CD4-positive, alpha-beta T cell treated with Interleukin-17A for 4 hours (primary cell): ENCODE measurements at regions not wholly inside any gene's neighbourhood (a gene's known extent, or its start where the extent isn't known, plus 50 kb on each side); places are given as distances from the start of the nearest gene placed in this dataset.
"Not testable (repeated sequence)": the region's sequence is repeated elsewhere in the genome, so short reads cannot be mapped to it uniquely, and the experiment has no call there.

Source experiments
- DNase-seq: peaks from one replicate; pipeline ENCODE4 v3.0.0-alpha.2; 2020; ENCODE audit warnings: mixed read lengths

DNA sequence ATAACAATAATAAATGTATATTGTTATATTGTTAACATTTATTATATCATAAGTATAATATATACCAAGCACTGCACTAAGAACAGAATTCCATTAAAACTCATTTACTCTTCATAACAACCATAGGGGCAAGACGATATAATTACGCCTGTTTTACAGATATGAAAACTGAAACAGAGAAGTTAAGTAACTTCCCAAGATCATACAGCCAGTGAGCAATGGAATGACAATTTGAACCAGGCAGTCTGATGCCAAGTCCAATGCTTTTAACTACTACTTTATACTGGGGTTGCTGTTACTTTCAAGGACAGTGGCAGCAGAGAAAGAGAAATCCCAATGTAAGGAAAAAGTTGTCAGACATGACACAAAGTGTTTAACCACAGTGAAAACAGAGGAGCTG lies 338.8 kb upstream of the ID2 start:
- no peak for DNase-seq

DNA sequence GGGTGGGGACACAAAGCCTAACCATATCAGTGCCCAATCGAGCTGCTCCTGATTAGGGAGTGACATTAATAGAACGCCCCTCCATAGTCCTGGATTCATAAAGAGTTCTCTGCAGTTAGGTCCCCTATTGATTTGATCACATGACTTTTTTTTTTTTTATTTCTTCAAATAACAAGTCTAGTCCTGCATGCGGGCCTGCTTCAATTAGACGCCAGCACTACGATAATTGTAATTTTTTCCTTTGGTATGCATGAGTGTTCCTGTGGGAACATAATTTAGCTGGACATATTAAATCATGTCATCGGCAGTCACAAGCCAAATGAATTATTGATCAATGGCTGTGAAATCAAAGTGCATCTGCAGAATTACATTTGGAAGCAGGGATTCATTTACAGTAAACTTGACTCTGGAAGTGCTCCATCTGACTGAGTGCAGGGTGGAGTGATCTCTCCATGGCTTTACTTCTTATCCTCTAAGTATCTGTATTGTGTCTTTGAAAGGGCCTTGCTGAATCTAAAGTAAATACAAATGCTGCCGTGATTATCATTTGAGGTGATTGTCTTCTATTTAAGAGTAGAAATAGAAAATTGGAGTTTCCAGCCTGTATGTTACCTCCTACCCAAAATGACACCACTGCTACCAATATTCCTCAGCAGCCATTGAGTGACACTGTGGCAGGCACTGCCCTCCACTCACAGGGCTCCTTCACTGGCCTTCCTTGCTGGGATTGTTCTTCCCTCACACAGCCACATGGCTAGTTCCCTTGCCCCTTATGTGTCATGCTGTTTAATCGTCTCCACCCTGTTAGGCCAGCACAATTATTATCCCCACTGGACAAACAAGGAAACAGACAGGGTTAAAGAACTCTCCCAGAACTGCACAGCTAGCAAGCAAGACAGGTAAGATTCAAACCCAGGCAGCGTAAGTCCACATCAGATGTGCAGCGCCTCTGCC lies 337.4 kb upstream of the ID2 start:
- DNase-seq, result no peak

DNA sequence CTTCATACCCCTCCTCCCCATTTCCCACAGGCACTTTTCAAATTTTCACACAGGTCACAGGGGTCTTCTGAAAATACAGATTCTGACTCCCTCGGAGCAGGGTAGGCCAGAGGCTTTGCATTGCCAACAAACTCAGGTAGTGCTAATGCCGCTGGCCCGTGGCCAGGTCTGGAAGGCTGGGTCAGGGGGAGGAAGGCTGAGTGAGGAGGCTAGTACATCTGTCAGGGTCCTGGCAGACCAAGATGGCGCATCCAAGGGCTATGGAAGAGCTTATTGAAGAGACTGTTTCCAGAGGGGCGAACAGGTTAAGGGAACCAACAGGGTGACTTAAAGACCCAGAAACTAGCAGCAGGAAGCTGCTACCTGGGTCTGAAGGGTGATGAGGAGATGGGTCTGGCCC lies 336.7 kb upstream of the ID2 start:
- no peak for DNase-seq

DNA sequence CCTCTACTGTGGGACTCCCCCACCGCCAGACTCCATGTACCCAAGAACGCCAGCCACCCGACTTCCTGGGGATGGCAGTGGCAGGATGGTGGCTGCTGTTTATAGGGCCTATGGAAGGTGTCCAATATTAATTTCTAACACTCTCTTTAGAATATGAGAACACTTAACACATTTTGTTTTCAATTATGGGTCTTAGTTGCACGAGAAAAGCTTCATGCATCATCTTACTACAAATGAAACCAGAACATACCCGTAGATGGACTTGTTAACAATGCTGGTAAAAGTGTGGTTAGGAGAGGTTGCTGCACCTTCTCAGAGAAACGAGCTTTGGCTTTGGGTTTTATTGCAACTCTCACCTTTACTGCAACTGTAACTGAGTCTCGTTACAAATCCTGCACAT lies 335.6 kb upstream of the ID2 start:
- DNase-seq, result no peak

DNA sequence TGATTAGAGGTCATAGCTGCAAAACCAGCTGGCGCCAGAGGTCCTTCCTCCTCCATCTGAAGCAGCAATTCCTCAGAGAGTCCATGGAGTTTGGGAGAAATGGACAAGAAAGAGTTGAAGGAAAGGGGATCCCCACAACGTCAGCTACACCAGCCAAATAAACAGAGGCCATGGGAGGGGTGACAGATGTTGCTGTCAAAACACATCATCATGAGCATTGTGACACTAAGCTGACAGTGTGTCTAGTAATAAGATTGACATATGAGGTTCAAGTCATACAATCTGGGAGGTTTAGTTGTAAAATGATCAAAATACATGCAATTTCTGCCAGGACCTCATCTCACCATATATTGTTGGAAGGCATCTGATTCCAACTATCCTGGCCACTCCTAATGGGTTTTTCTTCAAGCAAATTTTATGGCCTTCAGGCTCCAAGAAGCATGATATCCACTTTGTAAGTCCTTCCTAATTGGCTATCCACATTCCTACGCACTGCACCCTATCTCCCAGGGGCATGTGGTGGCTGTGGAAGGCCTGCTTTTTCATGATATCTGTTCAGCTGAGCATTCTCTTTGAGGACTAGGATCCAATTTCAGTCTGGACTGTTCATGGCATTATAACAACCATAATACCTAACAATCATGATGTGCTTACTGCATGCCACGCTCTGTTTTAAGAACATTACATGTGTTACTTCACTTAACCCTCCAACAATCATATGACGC lies 335.0 kb upstream of the ID2 start:
- no peak for DNase-seq

DNA sequence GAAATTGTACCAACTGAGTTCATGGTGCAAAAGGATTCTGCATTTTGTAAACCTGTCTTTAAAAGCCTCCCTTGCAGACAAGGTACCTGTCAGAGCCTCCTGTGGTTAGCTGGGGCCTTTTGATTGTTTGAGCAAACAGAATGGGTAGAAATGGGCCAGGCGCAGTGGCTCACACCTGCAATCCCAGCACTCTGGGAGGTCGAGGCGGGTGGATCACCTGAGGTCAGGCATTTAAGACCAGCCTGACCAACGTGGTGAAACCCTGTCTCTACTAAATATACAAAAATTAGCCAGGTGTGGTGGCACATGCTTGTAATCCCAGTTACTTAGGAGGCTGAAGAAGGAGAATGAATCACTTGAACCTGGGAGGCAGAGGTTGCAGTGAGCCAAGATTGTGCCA lies 332.9 kb upstream of the ID2 start:
- DNase-seq, result not testable (repeated sequence)

DNA sequence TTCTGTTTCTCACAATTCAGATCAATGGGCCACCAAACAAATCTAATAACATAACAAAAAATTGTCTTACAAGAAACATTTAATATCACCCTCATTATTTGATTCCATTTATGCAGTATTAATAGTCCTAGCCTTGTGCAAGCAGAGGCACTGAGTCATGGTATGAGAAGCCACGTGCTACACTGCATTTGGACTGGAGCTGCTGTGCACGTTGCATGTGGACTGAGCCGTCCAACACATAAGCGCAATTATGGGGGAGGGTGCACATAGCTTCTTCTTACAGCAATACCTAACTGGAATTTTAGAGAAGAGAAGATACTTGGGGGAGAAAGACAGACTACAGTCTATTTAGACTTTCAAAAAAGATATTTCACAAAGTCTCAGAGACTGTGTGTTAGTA lies 329.6 kb upstream of the ID2 start:
- DNase-seq, result no peak

DNA sequence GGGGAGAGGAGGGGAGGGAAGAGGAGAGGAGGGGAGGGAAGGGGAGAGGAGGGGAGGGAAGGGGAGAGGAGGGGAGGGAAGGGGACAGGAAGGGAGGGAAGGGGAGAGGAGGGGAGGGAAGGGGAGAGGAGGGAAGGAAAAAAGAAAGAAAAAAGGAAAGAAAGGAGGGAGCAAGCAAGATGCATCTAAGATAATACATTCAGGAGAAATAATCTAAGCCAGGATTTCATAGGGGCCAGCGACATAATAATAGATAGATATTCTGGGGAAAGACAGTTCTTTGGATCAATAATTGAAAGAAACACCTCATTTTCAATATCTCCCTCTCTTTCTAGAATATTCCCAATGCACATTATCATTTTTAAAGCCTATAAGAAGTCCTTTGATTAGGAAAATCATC lies 328.9 kb upstream of the ID2 start:
- no peak for DNase-seq

DNA sequence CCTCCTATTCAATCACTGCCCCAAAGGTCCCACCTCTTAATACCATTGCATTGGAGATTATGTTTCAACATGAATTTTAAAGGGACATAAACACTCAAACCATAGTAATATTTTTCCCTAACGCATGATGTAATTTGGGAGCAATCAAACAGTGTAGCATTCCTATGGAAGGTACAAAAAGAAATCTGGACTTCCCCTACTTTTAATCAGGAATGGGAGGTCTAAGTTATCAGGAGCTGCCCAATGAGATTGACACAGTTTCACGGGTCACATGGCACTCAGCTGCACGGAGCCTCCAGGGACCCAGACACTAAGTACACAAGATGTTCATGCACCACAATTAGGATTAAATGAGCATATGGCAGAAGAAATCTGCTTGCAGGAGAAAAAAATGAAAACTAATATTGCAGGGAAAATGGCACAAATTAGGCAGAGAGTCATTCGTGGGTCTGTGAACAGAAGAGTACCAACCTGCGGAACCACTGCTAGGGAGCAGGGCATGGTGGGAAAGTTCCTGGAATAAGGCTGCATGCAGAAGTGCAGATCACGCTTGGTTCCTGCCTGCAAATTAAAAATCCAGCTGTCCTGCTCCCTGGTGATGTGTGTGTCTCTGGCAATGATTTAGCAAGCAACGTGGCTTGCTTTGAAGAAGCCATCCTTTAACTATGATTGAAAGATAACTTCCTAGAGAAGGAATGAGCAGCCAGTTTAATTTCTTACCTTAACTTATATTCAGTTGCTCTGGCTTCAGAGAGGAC lies 326.6 kb upstream of the ID2 start:
- DNase-seq, result no peak

DNA sequence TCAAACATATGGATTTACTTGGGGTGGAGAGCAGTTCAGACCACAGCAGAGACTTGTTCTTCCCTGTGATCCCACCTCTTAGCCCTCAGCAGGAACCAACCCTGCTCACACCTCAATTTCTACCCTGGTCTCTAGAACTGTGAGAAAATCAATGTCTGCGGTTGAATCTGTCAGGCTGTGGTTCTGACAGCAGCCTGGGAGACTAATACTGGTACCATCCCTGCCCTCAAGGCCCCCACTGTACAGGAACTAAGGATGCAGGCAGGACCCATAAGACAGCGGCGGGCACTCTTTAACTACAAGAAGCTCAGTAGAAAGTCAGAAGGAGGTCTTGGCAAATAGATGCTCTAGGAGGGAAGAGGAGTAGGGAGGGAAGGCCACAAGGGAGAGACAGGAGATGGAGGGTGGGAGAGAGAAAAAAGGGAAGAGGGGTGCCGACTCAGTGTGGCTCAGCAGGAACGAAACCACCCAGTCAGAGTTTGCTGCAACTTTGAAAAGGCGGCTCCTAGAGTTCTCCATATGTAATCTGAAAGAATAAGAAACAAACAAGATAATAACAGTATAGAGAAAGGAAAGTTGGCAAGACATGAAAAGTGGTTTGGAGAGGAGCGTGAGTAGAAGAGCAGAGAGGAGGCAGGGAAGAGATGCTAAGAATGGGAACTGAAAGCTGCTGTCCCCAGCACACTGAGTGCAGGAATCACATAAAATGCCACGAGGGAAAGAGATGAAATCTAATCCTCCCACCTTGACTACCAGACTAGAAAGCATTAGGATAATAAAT lies 323.9 kb upstream of the ID2 start:
- DNase-seq, result no peak

DNA sequence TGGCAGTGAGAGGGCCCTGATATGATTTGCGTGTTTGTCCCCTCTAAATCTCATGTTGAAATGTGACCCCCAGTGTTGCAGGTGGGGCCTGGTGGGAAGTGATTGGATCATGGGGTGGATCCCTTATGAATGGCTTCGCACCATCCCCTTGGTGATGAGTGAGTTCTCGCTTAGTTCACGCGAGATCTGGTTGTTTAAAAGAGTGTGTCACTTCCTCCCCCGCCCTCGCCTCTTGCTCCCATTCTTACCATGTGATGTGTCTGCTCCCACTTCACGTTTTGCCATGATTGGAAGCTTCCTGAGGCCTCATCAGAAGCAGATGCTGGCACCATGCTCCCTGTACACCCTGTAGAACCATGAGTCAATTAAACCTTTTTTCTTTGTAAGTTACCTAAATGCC lies 319.9 kb upstream of the ID2 start:
- no peak for DNase-seq

DNA sequence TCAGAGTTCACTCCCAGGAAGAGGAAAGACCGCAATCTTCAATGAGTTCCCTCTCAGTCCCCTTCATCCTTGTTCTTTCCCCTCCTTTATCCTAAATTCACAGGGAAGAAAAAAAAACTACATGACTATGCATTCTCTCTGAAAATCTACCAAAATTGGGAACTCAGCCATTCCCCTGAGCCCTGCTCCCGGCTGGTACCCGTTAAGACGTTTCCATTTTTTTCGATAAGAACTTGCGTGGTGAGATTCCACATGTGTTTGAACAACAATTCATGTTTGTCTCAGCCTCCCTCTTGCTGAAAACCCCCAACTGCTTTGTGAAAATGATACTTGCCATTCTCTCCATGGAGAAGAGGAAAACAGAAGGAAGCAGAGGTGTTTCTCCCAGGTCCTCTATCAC lies 318.7 kb upstream of the ID2 start:
- DNase-seq, result no peak

DNA sequence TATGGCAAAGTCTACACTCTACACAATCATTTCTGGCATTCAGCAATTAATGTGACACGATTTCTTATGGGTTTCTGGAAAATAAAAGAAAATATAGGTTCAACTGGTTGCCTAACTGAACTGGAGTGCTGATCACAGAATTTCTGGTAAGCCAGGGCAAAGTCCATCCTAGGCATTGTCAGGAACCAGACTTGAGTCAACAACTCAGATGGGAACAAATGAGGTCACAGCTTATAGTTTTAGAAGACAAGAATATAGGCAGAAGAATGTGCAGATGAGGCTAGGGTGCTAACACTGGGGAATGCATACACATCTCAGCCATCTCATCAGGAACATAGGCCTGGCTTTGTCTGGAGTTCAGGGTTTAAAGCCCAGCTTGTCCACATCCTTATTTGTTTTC lies 317.2 kb upstream of the ID2 start:
- DNase-seq, result no peak

DNA sequence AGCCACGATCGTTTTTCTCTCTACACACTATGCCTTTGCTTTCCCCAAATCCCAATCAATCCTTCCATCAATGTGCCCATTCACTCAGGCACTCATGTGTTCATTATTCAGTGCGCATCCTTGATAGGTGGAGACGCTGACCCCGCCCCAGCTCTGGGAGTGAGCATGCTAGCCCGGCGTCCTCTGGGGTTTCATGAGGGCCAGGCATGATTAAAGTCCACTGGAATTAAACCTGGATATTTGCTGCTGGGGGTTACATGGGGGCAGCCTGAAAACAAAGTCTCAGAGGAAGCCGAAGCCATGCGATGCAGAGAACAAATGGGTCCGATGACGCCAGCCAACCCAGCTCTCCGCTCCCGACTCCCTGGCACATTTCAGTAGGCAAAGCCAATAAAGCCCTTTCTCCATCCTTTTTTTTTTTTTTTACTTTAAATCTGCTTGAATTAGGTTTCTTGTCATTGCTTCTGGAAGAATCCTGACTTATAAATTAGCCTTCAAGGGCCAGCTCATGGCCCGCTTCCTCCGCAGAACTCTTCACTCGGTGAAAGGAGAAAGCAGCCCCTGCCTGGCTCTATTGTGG lies 316.4 kb upstream of the ID2 start:
- DNase-seq, result no peak

DNA sequence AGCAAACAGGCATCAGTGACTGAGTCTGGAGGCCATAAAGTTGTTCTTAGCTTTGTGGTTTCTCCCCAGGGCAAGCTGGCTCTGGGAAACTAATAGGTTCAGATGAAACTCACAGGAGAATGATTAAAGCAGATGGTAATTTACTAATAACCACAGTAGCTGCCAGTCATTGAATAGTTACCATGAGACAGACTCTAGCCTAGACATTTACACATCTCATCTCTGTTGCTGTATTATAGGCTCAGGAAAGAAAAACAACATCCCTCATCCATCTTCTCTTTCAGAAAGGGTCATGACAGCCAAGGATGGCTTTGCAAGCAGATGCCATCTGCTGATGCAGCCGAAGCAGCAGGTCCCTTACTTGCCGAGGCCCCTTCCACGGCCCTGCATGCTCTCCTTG lies 314.0 kb upstream of the ID2 start:
- no peak for DNase-seq

DNA sequence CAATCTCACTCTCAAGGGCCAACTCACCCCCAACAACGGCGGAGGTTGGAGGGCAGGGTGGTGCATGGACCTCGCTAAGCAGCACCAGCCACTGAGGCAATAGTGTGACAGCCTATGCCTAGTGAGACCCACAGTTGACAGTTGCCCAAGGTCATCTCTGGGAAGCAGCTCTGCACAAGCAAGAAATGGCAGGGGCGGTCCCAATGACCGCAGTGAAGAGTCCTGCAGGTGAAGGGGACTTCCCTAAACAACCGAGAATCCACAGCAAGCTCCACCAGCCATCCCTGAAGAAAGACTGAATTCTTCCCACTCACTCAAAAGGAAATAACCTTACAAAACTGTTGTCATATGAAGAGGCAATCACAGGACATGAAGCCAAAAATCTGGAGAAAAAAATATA lies 313.4 kb upstream of the ID2 start:
- no peak for DNase-seq

DNA sequence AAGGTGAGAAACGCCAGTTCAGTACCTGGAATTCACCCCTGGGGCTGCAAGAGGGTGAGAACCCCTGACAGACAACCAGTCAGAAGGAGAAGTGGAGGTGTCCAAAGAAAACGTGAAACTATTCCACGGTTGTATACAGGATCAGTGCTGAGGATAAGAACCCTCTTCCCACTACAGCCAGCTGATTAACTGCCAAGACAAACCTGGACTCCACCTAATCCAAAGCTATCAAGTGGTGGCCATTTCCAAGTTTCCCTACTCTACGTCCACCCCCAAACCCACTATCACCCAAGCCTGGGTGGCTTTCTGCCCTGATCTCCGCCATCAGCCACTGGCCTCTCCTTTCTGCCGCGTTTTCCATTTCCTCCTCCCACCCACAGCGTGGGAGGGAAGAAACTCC lies 312.3 kb upstream of the ID2 start:
- no peak for DNase-seq

DNA sequence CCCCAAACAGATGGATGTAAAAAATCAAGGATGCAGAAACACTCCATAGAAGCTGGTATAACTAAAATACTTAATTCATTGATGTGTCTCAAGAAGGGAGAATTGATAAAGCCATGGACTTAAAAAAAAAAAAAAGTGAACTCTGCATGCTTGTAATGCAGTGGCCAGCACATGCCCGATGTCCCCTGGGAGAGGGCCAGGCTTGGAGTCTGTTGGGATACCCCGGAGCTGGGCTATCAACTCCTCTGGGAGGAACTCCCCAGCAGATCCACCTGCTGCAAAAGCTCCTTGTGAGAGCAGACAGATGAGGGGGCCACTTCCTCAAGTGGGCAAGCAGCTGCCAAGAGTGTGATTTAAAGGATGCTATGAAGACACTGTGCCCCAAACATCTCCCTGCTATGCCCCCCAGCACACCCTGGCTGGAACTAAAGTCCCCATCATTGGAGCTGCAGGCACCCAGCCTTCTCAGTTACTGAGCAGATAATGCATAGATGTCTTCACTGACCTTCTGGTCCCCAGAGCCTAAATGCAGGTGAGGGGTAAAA lies 311.5 kb upstream of the ID2 start:
- no peak for DNase-seq

DNA sequence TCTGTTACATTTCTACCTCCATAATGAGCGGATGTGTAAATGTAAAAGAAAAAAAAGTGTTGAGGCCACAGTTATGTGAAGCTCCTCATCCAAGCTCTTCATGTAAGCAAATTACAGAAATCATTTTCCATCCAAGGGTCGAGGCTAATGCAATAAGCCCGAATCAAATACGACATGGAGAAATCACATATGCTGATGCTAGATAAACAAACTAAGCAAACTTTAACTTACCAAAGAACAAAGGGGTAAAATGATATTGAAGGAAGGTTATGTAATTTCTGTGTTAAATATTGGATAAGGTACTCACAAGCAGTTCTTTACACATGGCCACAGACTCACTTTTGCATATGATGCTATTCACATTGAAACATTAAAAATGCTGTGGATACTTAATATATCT lies 310.2 kb upstream of the ID2 start:
- no peak for DNase-seq

DNA sequence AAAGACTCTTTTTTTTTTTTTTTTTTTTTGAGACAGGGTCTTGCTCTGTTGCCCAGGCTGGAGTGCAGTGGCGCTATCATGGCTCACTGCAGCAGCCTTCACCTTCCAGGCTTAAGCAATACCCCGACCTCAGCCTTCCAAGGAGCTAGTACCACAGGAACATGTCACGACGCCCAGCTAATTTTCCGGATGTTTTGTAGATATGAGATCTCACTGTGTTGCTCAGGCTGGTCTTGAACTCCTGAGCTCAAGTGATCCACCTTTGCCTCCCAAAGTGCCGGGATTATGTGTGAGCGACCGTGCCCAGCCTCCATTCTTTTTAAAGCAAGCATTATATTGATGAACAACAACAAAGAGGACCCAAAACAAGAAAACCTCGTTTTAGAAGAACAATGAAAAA lies 307.1 kb upstream of the ID2 start:
- no peak for DNase-seq

DNA sequence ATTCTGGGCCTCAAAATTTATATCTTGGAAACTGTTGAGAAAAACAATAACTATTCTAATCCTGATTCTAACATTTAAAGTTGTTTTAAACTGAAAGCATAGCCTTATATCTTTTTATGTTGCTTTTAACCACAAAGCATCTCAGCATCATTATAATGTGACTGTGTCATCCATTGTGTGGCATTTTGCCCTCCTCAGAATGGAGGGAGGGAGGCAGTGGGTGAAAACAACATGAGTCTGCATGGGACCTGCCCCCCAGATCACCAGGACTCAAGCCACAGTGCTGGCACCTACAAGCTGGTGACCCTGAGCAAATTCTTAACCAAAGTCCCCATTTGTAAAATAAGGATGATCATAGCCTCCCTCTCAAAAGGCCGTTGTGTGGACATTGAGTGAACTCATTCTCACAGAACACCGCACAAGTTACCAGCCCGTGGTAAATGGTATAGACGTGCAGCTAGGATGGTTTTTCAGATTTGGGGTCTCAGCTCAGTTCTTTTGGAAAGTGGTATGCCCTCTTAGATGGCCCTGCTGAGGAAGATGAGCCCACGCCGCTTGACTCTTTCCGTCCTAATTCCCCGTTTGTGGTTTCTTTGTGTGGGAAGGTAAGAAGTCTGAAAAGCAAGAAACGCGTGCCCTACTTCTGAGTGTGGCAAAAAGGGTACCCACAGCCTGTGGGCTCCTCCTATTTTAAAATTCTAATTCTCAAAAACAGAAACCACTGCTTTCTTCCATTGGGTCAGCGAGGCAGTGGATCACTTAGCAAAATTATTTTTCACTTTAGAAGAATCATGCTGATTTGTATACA lies 305.0 kb upstream of the ID2 start:
- peak; percentile 14 for DNase-seq
